GM12878 (cell line): ENCODE measurements at regions not wholly inside any gene's neighbourhood (a gene's known extent, or its start where the extent isn't known, plus 50 kb on each side); places are given as distances from the start of the nearest gene placed in this dataset.

Source experiments
- ATAC-seq: fragments of 200-7000 bp; cut with Tn5 transposase; 3 replicates; pipeline ENCODE4 v1.9.1; 2020; ENCODE audit warnings: mild to moderate bottlenecking, moderate library complexity
- BruUV-seq: library from RNA; stranded (reverse); fragments of 400-500 nt; replicated peaks from 2 replicates; lab custom pipeline; 2021; lab: Mats Ljungman, UMichigan
- CTCF ChIA-PET: fragments of 300-600 bp; sonication (Branson Sonifier 250); formaldehyde crosslinking; extraction: SDS; loops from one replicate; lab custom pipeline; 2021; ENCODE audit warnings: inconsistent platforms; lab: Yijun Ruan, JAX
- POLR2A ChIA-PET: fragments of 350-600 bp; formaldehyde crosslinking; extraction: SDS; loops from one replicate; lab custom pipeline; 2021; ENCODE audit warnings: inconsistent platforms; lab: Charles Lee
- RAD21 ChIA-PET: fragments of 300-600 bp; sonication (Branson Sonifier 250); formaldehyde crosslinking; loops from one replicate; lab custom pipeline; 2023; ENCODE audit warnings: antibody characterized with exemption; ENCODE audit not compliant: unreplicated experiment; lab: Charles Lee
- SMC1A ChIA-PET: fragments of 300-600 bp; sonication (Branson Sonifier 250); formaldehyde crosslinking; loops from one replicate; lab custom pipeline; 2023; ENCODE audit not compliant: unreplicated experiment, uncharacterized antibody; lab: Charles Lee
- DNase-seq: peaks from one replicate; pipeline ENCODE4 v3.0.0-alpha.2; 2011; ENCODE audit warnings: low read depth, low spot score
- FAIRE-seq: peaks from 3 replicates; lab custom pipeline; 2011; peaks lifted over from hg19 to GRCh38; lab: Jason Lieb, UNC
- H2AFZ ChIP-seq: 2 replicates; pipeline ENCODE4 v1.6.0; 2011; ENCODE audit warnings: low read depth, low read length, control low read depth; ENCODE audit not compliant: control insufficient read depth
- H3K27ac ChIP-seq: 2 replicates; pipeline ENCODE4 v1.5.1; 2011; ENCODE audit warnings: control low read depth; ENCODE audit not compliant: control insufficient read depth, insufficient read depth
- H3K27me3 ChIP-seq, 2 experiments: replicated peaks in 1 of 2; 2 replicates each; pipeline versions ENCODE4 v1.6.0 to v1.6.1; 2011; ENCODE audit warnings: low read length in 1 of 2; ENCODE audit not compliant: control insufficient read depth in 2 of 2, insufficient read depth in 2 of 2
- H3K36me3 ChIP-seq, 2 experiments: 2 replicates each; pipeline ENCODE4 v1.5.1; 2011; ENCODE audit warnings: low read length in 1 of 2; ENCODE audit not compliant: control insufficient read depth in 2 of 2, insufficient read depth in 2 of 2
- H3K4me1 ChIP-seq: 2 replicates; pipeline ENCODE4 v1.6.1; 2011; ENCODE audit warnings: mild to moderate bottlenecking, low read length, moderate library complexity, mixed read lengths; ENCODE audit not compliant: control insufficient read depth, insufficient read depth
- H3K4me2 ChIP-seq: 2 replicates; pipeline ENCODE4 v1.6.0; 2011; ENCODE audit warnings: control low read depth; ENCODE audit not compliant: control insufficient read depth, insufficient read depth
- H3K4me3 ChIP-seq: fragments of 200-600 bp; sonication (generic); 2 replicates; pipeline ENCODE4 v1.5.1; 2016
- H3K79me2 ChIP-seq: 2 replicates; pipeline ENCODE4 v1.6.0; 2011; ENCODE audit warnings: low read length; ENCODE audit not compliant: control insufficient read depth, insufficient read depth
- H3K9ac ChIP-seq: 2 replicates; pipeline ENCODE4 v1.8.0; 2011; ENCODE audit warnings: low read length, control low read depth, mixed read lengths; ENCODE audit not compliant: control insufficient read depth, insufficient read depth
- H3K9me3 ChIP-seq: replicated peaks from 3 replicates; pipeline ENCODE4 v1.5.1; 2011; ENCODE audit warnings: mild to moderate bottlenecking, low read length; ENCODE audit not compliant: control insufficient read depth, insufficient read depth
- H4K20me1 ChIP-seq: 2 replicates; pipeline ENCODE4 v1.6.0; 2011; ENCODE audit not compliant: control insufficient read depth, insufficient read depth
- BMI1 ChIP-seq: fragments of 450-650 bp; IDR thresholded peaks from 2 replicates; pipeline ENCODE4 v1.6.1; 2016; ENCODE audit warnings: mild to moderate bottlenecking, moderate library complexity, borderline replicate concordance
- CHD2 ChIP-seq: IDR thresholded peaks from 2 replicates; pipeline ENCODE4 v1.6.1; 2011; ENCODE audit warnings: low read depth, low read length, improper control_type of control experiment, borderline replicate concordance
- DPF2 ChIP-seq: fragments of 450-650 bp; IDR thresholded peaks from 2 replicates; pipeline ENCODE4 v1.6.1; 2017; ENCODE audit warnings: mild to moderate bottlenecking
- JUND ChIP-seq: IDR thresholded peaks from 2 replicates; pipeline ENCODE4 v1.6.1; 2012; ENCODE audit warnings: low read depth, mild to moderate bottlenecking, low read length, improper control_type of control experiment, moderate library complexity
- MEF2A ChIP-seq: IDR thresholded peaks from 2 replicates; pipeline ENCODE4 v1.6.1; 2011; ENCODE audit warnings: low read depth, mild to moderate bottlenecking, low read length, moderate library complexity; ENCODE audit not compliant: insufficient read depth
- MTA3 ChIP-seq: IDR thresholded peaks from 2 replicates; pipeline ENCODE4 v1.6.1; 2012; ENCODE audit warnings: low read length, inconsistent platforms, borderline replicate concordance
- POLR2AphosphoS5 ChIP-seq: IDR thresholded peaks from 2 replicates; pipeline ENCODE4 v1.6.1; 2011; ENCODE audit warnings: mild to moderate bottlenecking, low read length, inconsistent platforms
- SMARCA5 ChIP-seq: fragments of 450-650 bp; IDR thresholded peaks from 2 replicates; pipeline ENCODE4 v1.6.1; 2017; ENCODE audit warnings: mild to moderate bottlenecking
- SMC3 ChIP-seq: IDR thresholded peaks from 2 replicates; pipeline ENCODE4 v1.6.1; 2011; ENCODE audit warnings: low read length, improper control_type of control experiment, borderline replicate concordance
- SP1 ChIP-seq: IDR thresholded peaks from one replicate; pipeline ENCODE4 v1.6.1; 2011; ENCODE audit warnings: low read depth, low read length
- SREBF1 ChIP-seq: IDR thresholded peaks from 2 replicates; pipeline ENCODE4 v1.6.1; 2012; ENCODE audit warnings: mild to moderate bottlenecking, low read length
- TBL1XR1 ChIP-seq: IDR thresholded peaks from 2 replicates; pipeline ENCODE4 v1.6.1; 2012; ENCODE audit warnings: low read depth, low read length, improper control_type of control experiment
- ZNF274 ChIP-seq: IDR thresholded peaks from one replicate; pipeline ENCODE4 v1.8.0; 2011; ENCODE audit not compliant: insufficient read length, insufficient read depth
- WGBS: methylation state at CpG from one replicate; pipeline ENCODE4 v1.1.6; 2016; ENCODE audit warnings: low lambda C conversion rate; ENCODE audit not compliant: insufficient replicate concordance, insufficient coverage; ENCODE audit errors: missing lambda C conversion rate; 5-methylcytosine and 5-hydroxymethylcytosine counted together
- in situ Hi-C: fragments of 300-500 bp; cut with MboI; formaldehyde crosslinking; loops from 9 replicates; pipeline ENCODE4 v1.14.3; 2018; ENCODE audit warnings: mixed read lengths
- intact Hi-C: fragments of 100-400 bp; cut with micrococcal nuclease; formaldehyde crosslinking; loops from one replicate; pipeline ENCODE4 v1.14.2; 2022; ENCODE audit not compliant: unreplicated experiment
- TF ChIP-seq, protein P1 (sequence below): IDR thresholded peaks from 2 replicates; pipeline ENCODE4 v1.6.1; 2011; ENCODE audit warnings: low read depth, low read length, improper control_type of control experiment, borderline replicate concordance
- TF ChIP-seq, protein P2 (sequence below): IDR thresholded peaks from 2 replicates; pipeline ENCODE4 v1.6.1; 2011; ENCODE audit warnings: borderline replicate concordance, low read depth, mild to moderate bottlenecking, moderate library complexity, low read length; ENCODE audit not compliant: insufficient read depth, poor library complexity, severe bottlenecking
- TF ChIP-seq, protein P3 (sequence below): fragments of 450-650 bp; IDR thresholded peaks from 2 replicates; pipeline ENCODE4 v1.6.1; 2017; ENCODE audit warnings: borderline replicate concordance

DNA sequence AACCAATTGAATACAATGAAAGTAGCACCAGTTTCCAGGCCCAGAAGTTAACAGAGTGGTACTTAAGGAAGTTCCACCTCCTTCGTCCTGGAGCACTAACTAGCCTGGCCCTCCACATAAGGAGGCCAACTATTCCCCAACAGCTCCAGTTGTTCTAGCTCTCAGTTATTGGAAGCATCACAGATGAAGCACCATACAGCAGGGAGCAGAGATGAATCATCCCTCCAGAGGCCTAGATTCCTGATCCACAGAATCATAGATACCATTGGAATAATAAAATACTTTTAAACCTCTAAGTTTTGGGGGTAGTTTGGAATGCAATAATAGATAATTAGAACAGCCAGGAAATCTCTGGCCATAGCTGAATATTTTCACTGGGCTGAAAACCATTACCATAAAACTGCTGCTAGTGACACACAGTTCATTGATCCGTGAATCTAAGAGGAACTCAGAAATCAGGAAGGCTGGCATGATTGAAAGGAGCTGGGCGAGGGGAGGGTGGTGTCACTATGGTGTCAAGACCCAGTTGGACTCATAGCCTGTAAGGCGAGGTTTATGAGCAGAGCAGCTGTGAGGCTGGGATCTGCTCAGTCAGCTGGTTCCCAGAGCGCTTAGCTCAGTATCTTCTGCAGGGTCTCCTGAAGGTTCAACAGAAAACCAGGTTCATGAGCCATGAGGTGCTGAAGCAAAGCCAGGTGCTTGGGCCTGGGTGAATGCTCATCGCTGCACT, 371.4 kb upstream of the TMTC1 start:
- H3K9ac ChIP-seq: no peak overlapping the region
- DNase-seq (no peak), ATAC-seq (no peak), FAIRE-seq (no peak)
- H3K4me2 ChIP-seq: no peak overlapping the region
- H2AFZ ChIP-seq: no peak overlapping the region
- H3K4me3 ChIP-seq: no peak overlapping the region
- H3K27me3 ChIP-seq: no peaks in the 10 kb centered on the region
- no peaks in the 10 kb centered on the region for H3K4me1 ChIP-seq
- H3K27ac ChIP-seq: no peak overlapping the region
- no peaks in the 10 kb centered on the region for H3K9me3 ChIP-seq
- BruUV-seq: no TSS peak
- H3K79me2 ChIP-seq: no peaks in the 10 kb centered on the region
- ChIA-PET CTCF (no interaction called here), SMC1A (interaction anchor here (1.3 kb wide), 1 partner anchor 34 kb away, joined by 3 read pairs; no protein-coding TSS in a partner anchor), RAD21 (interaction anchor here (0.5 kb wide), 1 partner anchor 24 kb away, joined by 3 read pairs; no protein-coding TSS in a partner anchor), POLR2A (no interaction called here)
- intact Hi-C loops: no loop called here
- TF ChIP-seq TBL1XR1 (no peak), SMC3 (no peak), ZNF274 (no peak), POLR2AphosphoS5 (no peak), CHD2 (no peak), JUND (no peak), MEF2A (no peak), DPF2 (no peak), SREBF1 (no peak)
- in situ Hi-C loops: no loop called here
- no peaks in the 10 kb centered on the region for H3K36me3 ChIP-seq
- no peaks in the 10 kb centered on the region for H4K20me1 ChIP-seq
- 20% methylated on average over 6 of the region's 6 CpGs for WGBS

DNA sequence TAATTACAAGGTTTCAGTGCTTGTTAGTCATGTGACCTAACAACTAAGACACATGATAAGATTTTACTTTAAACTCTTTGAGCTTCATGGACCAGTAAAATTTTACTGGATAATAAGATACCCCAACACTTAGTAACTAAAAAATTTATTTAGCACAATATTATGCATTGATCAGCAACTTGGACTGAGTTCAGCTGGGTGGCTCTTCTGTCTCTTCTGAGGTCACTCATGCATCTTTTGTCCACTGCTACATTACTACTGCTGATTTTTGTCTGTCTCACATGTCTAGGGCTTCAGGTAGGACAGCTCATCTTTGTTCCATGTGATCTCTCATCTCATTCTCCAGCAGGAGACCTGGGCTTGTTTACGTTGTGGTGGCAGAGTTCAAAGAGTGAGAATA, 370.2 kb upstream of the TMTC1 start:
- POLR2A ChIA-PET: no interaction called here
- ATAC-seq: no peak
- Histone ChIP-seq H4K20me1 (no peaks in the 10 kb centered on the region), H3K4me1 (no peaks in the 10 kb centered on the region), H3K4me3 (no peak overlapping the region), H2AFZ (no peak overlapping the region), H3K27ac (no peak overlapping the region), H3K9me3 (no peaks in the 10 kb centered on the region), H3K9ac (no peak overlapping the region), H3K36me3 (no peaks in the 10 kb centered on the region), H3K4me2 (no peak overlapping the region), H3K27me3 (no peaks in the 10 kb centered on the region), H3K79me2 (no peaks in the 10 kb centered on the region)
- DNase-seq: no peak
- in situ Hi-C loops: no loop called here
- SMC1A ChIA-PET: interaction anchor here (1.3 kb wide), 1 partner anchor 35 kb away, joined by 3 read pairs; no protein-coding TSS in a partner anchor
- CTCF ChIA-PET: no interaction called here
- no peak for FAIRE-seq
- intact Hi-C loops: no loop called here
- RAD21 ChIA-PET: no interaction called here
- WGBS: 12% methylated on average over 1 of the region's 1 CpG
- no TSS peak for BruUV-seq
- TF ChIP-seq SP1 (no peak), BMI1 (no peak), MTA3 (no peak), SMARCA5 (no peak)
- TF ChIP-seq, protein P1, sequence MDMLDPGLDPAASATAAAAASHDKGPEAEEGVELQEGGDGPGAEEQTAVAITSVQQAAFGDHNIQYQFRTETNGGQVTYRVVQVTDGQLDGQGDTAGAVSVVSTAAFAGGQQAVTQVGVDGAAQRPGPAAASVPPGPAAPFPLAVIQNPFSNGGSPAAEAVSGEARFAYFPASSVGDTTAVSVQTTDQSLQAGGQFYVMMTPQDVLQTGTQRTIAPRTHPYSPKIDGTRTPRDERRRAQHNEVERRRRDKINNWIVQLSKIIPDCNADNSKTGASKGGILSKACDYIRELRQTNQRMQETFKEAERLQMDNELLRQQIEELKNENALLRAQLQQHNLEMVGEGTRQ: no peak
- TF ChIP-seq, protein P2, sequence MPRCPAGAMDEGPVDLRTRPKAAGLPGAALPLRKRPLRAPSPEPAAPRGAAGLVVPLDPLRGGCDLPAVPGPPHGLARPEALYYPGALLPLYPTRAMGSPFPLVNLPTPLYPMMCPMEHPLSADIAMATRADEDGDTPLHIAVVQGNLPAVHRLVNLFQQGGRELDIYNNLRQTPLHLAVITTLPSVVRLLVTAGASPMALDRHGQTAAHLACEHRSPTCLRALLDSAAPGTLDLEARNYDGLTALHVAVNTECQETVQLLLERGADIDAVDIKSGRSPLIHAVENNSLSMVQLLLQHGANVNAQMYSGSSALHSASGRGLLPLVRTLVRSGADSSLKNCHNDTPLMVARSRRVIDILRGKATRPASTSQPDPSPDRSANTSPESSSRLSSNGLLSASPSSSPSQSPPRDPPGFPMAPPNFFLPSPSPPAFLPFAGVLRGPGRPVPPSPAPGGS: no peak
- TF ChIP-seq, protein P3, sequence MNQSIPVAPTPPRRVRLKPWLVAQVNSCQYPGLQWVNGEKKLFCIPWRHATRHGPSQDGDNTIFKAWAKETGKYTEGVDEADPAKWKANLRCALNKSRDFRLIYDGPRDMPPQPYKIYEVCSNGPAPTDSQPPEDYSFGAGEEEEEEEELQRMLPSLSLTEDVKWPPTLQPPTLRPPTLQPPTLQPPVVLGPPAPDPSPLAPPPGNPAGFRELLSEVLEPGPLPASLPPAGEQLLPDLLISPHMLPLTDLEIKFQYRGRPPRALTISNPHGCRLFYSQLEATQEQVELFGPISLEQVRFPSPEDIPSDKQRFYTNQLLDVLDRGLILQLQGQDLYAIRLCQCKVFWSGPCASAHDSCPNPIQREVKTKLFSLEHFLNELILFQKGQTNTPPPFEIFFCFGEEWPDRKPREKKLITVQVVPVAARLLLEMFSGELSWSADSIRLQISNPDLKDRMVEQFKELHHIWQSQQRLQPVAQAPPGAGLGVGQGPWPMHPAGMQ: no peak
